Stimulated activated CD8-positive, alpha-beta memory T cell treated with anti-CD3 and anti-CD28 coated beads, Interleukin-15, amount 100 ng/mL, for 48 hours (primary cell): ENCODE measurements at regions not wholly inside any gene's neighbourhood (a gene's known extent, or its start where the extent isn't known, plus 50 kb on each side); places are given as distances from the start of the nearest gene placed in this dataset.

Experiments used
- DNase-seq, 2 donors: peaks; one replicate each; pipeline ENCODE4 v3.0.0-alpha.2; 2020; ENCODE audit warnings: low read depth in 2 of 2

- no peak for DNase-seq
Measured at GRCh38 chr13:90526711-90527110, 820.8 kb upstream of the MIR17HG start.

DNA sequence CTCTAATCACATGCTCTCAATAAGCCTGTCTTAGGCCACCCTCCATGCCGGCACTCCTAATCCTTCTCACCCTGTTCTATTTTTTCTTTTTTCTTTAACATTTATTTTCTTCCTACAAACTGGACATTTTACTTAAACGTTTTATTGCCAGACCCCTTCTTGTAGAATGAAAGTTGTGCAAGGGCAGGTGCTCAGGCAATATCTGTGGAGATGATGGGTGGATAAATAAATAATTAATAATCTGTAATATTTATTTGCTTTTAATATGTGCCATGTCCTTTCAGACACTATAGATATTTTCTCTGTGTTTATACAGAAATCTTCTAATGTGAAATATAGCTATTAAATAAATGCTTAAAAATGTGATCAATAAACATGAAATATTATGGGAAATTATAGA lies 815.7 kb upstream of the MIR17HG start:
- no peak for DNase-seq

GRCh38 chr13:90532861-90533492 lies 814.5 kb upstream of the MIR17HG start:
- DNase-seq, result no peak

DNA sequence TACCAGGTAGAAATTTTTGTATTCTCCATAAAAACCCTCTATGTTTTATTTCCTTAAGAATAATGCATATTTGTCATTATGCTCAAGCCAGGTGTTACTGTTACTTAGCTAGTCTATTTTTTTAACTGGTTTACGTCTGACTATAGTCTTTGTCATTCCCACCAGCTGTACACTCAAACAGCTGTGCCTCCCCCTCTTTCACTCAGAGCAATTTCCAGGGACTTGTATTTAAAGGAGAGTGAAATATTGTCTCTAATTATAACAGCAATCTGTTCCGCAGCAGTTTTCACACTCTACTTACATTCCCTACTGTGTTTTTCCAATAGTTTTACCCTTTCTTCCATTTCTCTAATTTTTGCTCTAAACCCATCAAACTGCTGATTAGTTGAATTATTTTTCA lies 813.6 kb upstream of the MIR17HG start:
- DNase-seq, result no peak

DNA sequence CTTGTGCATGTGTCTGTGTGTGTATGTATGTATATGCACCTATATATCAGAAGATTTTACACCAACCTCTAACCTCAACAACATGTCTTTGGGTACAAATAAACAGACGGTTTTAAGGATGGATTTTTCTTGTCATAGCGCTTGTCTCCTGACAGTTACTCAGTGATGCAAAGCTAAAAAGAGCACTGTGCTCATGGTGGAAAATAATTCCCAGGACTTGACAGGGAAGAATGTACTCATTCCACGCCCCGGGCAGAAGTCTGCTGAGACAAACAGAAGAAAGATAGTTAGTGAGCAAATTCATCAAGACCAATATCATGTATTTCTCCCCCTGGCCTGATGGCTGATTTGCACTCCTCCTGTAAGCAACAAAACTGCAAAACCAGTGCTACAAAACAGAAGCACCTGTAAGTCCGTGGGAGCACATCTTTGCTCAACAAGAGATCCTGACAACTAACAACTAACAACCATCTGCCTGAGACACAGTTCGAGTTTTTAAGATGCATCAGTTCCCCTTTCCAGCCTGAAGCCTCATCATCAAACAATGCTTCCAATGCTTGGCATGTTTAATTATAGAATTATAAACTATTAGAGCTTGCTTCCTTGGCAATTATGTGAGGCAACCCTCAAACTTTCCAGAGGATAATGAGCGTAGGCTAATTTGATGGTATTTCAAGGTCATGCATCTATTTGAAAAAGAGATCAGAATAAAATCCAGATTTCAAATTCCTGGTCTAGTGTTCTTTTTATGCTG lies 812.7 kb upstream of the MIR17HG start:
- DNase-seq, result no peak

DNA sequence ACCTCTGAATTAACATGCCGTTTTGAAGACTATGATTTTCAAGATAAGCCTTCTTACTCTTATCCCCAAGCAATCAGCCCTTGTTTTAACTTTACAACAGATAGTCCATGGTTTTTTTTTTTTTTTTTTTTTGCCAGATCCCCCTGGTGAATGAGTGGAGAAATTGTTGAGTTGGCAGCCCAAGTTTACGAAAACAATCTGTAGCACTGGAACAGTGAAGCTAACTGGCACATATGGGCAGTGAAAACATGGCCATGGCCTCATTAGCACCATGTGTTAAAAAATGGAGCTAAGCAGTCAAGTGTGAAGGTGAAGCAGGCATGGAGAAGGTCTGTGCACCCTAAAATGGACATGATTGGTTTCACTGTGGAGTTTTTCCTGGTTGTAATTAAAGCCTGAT lies 812.1 kb upstream of the MIR17HG start:
- DNase-seq, result no peak

GRCh38 chr13:90538063-90538462 lies 809.4 kb upstream of the MIR17HG start:
- DNase-seq, result no peak

DNA sequence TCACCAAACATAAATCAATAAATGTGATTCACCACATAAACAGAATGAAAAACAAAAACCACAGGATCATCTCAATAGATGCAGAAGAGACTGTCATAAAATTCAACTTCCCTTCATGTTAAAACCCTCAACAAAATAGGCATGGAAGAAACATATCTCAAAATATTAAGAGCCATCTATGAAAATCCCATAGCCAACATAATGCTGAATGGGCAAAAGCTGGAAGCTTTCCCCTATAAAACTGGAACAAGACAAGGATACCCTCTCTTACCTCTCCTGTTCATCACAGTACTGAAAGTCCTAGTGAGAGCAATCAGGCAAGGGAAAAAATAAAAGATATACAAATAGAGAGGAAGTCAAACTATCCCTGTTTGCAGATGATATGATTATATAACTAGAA lies 806.1 kb upstream of the MIR17HG start:
- DNase-seq, result no peak

DNA sequence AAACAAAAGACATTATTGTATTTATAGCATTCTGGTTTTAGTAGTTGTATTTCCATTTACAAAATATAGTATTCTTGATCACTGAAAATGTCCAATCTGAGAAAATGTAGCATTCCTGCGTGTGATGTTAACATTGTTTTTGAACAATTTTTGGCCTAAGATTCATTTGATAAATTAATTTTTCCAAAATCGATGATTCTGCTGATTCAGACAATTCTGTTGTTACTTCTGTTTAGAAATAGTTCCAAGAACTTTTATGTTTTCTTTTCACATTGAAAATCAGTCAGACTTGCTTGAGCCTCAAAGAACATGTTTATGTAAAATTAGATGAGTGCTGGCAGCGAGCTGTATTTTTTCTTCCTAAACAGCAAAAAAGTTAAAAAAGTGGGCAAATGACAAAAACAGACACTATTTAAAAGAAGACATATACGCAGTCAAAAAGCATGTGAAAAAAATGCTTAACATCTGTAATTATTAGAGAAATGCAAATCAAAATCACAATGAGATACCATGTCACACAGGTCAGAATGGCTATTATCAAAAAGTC lies 804.5 kb upstream of the MIR17HG start:
- no peak for DNase-seq

- DNase-seq, result no peak
Measured at GRCh38 chr13:90545070-90545840, 802.2 kb upstream of the MIR17HG start.

GRCh38 chr13:90547272-90547790 lies 800.2 kb upstream of the MIR17HG start:
- no peak for DNase-seq

- DNase-seq, result no peak
Measured at GRCh38 chr13:90551253-90551652, 796.2 kb upstream of the MIR17HG start.

DNA sequence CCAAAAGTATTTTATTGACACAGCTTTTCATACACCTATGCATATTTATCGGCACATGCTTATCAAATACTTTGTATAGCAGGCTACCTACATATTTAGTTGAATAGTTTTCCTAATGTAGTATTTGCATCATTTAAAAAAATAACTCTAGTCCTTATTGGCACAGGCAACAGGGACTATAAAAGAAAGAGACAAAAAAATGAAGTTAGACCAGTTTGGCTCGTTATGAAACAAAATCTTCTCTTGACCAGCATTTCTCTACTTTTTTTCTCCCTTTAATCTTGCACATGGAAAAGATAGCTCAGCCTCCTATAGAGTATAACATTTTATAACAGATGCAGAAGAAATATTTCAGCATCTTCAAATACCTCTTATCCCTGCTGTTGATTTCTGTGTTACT lies 794.8 kb upstream of the MIR17HG start:
- DNase-seq, result no peak

GRCh38 chr13:90553159-90553558 lies 794.3 kb upstream of the MIR17HG start:
- DNase-seq, result no peak

DNA sequence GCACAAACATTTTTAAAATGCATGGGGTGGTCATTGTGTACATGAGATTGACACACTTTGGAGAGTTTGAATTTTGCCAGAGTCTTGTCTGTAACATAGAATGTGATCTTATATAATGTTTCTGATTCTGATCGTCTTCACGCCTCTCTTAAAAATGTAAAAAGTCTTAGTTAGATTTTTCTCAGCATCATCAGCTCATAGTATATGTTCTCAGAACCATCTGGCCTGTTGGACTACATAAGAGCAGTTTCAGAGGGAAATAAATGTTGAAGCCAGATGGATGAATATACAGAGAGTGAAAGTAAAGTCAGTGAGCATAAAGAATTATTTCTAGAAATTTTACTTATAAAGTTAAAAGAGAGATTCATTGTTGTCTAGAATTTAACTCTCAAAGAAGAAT lies 789.9 kb upstream of the MIR17HG start:
- no peak for DNase-seq

DNA sequence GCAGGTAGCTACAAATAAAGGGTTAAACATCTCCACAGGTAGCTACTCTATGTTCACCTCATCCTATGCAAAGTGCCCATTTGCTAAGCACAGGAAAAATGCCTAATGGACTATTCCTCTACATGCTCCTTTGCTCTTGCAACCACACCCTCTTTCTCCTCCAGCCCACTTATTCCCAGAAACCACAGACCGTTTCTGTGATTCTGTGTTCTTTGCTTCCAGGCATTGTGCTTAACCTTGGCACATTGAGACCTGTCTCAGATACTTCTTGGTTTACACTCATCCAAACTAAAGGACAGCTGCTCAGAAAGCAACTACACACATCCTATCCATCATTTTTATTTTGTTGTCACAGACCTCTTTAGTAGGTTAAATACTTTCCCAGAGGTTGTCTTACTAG lies 785.0 kb upstream of the MIR17HG start:
- DNase-seq, result no peak

GRCh38 chr13:90564096-90564495 lies 783.4 kb upstream of the MIR17HG start:
- no peak for DNase-seq

DNA sequence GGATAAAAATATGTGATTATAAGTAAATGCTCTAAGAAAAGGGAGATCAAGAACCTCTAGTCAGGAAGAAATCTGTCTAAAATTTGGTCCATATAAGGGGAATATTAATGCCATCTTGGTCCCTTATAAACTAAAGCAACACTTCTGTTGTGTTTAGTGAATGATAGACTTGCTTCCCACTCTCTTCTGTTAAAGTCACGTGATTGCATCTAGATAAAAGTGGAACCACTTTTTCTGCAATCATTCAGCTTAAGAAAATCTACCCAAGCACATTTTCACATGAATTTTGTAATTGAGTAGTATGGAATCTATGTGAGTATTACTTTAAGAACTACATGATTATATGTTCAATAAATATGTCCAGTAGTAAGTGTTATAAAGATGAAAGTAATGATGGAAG lies 782.9 kb upstream of the MIR17HG start:
- no peak for DNase-seq

GRCh38 chr13:90565985-90566713 lies 781.3 kb upstream of the MIR17HG start:
- DNase-seq, result no peak

GRCh38 chr13:90568165-90568564 lies 779.3 kb upstream of the MIR17HG start:
- no peak for DNase-seq

- no peak for DNase-seq
Measured at GRCh38 chr13:90576067-90576466, 771.4 kb upstream of the MIR17HG start.

DNA sequence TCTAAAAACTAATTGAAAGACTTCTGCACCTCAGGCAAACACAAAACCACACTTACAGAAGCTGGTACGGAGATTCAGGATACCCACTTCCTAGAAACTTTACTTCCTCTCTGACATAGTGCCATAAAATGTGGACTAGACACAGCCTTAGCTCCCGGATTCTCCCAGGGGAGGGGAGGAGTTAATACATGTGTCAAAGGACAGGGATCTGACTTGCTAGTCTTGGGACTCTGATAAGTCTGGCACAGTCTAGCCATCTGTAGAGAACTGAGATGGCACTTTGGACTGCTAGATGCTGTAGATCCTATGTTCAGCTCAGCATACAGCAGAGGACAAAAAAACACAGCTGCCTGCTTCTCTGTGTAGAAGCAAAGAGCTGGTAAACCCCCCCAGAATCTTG lies 769.8 kb upstream of the MIR17HG start:
- DNase-seq, result no peak
